ENCODE measurements at regions not wholly inside any gene's neighbourhood (a gene's known extent, or its start where the extent isn't known, plus 50 kb on each side); places are given as distances from the start of the nearest gene placed in this dataset.

- TF ChIP-seq POLR2A (IDR thresholded peaks at IDR 0.05) (no peak), POLR2AphosphoS5 (IDR thresholded peaks at IDR 0.05) (no peak)
Measured at GRCh38 chr21:28216976-28217523, 775.6 kb downstream of the LTN1 start.
